Stimulated activated naive CD8-positive, alpha-beta T cell treated with anti-CD3 and anti-CD28 coated beads, Interleukin-15, amount 100 ng/mL, for 72 hours (primary cell): ENCODE measurements at regions not wholly inside any gene's neighbourhood (a gene's known extent, or its start where the extent isn't known, plus 50 kb on each side); places are given as distances from the start of the nearest gene placed in this dataset.
A peak's percentile ranks its signal among the peaks of the same experiment; 100 is the strongest.
"Not testable (repeated sequence)": the region's sequence is repeated elsewhere in the genome, so short reads cannot be mapped to it uniquely, and the experiment has no call there.

Source experiments
- ATAC-seq: fragments of 150-1000 bp; cut with Tn5 transposase; 2 replicates; pipeline ENCODE4 v1.10.0; 2021; ENCODE audit warnings: mild to moderate bottlenecking, moderate library complexity
- DNase-seq, 2 donors: peaks; one replicate each; pipeline ENCODE4 v3.0.0; 2021 to 2022
- H3K27ac Mint-ChIP-seq, 2 donors: one replicate each; pipeline ENCODE4 v1.8.0; 2022; ENCODE audit warnings: mild to moderate bottlenecking in 2 of 2, mixed read lengths in 2 of 2, moderate library complexity in 2 of 2
- H3K27me3 Mint-ChIP-seq: one replicate; pipeline ENCODE4 v1.8.0; 2022; ENCODE audit warnings: mixed read lengths
- H3K4me1 Mint-ChIP-seq: one replicate; pipeline ENCODE4 v1.8.0; 2022; ENCODE audit warnings: mild to moderate bottlenecking, mixed read lengths
- H3K4me3 Mint-ChIP-seq, 2 donors: one replicate each; pipeline ENCODE4 v1.8.0; 2022; ENCODE audit warnings: mild to moderate bottlenecking in 2 of 2, mixed read lengths in 2 of 2, moderate library complexity in 1 of 2
- H3K9me3 Mint-ChIP-seq, 2 donors: one replicate each; pipeline ENCODE4 v1.8.0; 2022; ENCODE audit warnings: mixed read lengths in 2 of 2

GRCh38 chr20:39716796-39717341 lies 754.7 kb downstream of the DHX35 start:
- Mint-ChIP-seq H3K9me3 (peaks cover 5 to 19% of the 10 kb centered on the region in 2 donors), H3K4me3 (no peak overlapping the region), H3K27ac (no peak overlapping the region), H3K4me1 (no peaks in the 10 kb centered on the region), H3K27me3 (no peaks in the 10 kb centered on the region)
- DNase-seq (no peak), ATAC-seq (no peak)

GRCh38 chr20:39713076-39713840 lies 751.1 kb downstream of the DHX35 start:
- H3K27ac Mint-ChIP-seq = no peak overlapping the region
- peaks cover 5 to 10% of the 10 kb centered on the region in 2 donors for H3K9me3 Mint-ChIP-seq
- H3K27me3 Mint-ChIP-seq = no peaks in the 10 kb centered on the region
- DNase-seq (no peak), ATAC-seq (no peak)
- no peak overlapping the region for H3K4me3 Mint-ChIP-seq
- H3K4me1 Mint-ChIP-seq = no peaks in the 10 kb centered on the region

- H3K4me1 Mint-ChIP-seq = no peaks in the 10 kb centered on the region
- H3K27me3 Mint-ChIP-seq = no peaks in the 10 kb centered on the region
- DNase-seq (no peak), ATAC-seq (no peak)
- H3K4me3 Mint-ChIP-seq = no peak overlapping the region
- H3K27ac Mint-ChIP-seq = no peak overlapping the region
- peaks cover 5% of the 10 kb centered on the region in 2 donors for H3K9me3 Mint-ChIP-seq
Observed at GRCh38 chr20:39706184-39706663, 744.1 kb downstream of the DHX35 start.

GRCh38 chr20:39705032-39705431 lies 742.9 kb downstream of the DHX35 start:
- ATAC-seq (no peak), DNase-seq (no peak)
- Mint-ChIP-seq H3K4me3 (no peak overlapping the region), H3K4me1 (no peaks in the 10 kb centered on the region), H3K27ac (no peak overlapping the region), H3K27me3 (no peaks in the 10 kb centered on the region), H3K9me3 (peaks cover 5 to 7% of the 10 kb centered on the region in 2 donors)

DNA sequence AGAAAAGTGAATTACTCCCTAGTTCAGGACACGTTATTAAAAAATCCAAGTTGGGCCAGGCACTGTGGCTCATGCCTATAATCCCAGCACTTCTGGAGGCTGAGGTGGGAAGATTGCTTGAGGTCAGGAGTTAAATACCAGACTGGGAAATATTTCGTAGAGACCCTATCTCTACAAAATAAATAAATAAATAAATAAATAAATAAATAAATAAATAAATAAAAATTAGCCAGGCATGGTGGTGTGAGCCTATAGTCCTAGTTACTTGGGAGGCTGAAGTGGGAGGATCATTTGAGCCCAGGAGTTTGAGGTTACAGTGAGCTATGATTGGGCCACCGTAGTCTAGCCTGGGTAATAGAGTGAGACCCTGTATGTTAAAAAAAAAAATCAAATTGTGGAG lies 741.2 kb downstream of the DHX35 start:
- H3K9me3 Mint-ChIP-seq, H3K27ac Mint-ChIP-seq, ATAC-seq, DNase-seq, H3K4me3 Mint-ChIP-seq, H3K4me1 Mint-ChIP-seq, H3K27me3 Mint-ChIP-seq: not testable (repeated sequence)

DNA sequence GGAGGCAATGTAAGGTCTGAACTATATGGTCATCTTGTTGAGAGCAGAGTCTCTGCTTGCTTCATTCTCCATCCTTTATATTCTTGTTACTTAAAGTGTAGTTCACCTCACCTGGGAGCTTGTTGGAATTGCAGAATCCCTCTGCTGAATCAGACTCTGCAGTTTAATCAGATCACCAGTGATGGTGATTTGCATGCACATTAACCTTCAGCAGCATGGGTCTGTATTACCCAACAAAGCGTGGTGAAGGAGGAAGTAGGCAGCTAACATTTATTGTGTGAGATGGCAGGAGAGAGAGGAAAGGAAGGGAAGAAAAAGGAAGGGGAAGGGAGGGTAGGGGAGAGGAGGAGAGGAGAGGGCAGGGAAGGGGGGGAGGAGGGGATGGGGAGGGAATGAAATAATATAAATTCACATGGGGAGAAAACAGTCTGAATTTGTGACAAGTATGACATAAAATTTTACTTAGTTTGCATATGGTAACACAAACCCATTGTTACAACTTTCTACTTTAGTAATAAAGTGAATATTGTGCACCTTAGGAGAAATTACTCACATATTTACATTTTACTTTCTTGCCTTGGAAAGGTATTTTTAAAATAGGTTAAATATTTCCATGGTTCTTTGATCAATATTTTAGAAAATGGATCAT lies 740.7 kb downstream of the DHX35 start:
- H3K27me3 Mint-ChIP-seq = no peaks in the 10 kb centered on the region
- no peak for ATAC-seq
- no peak overlapping the region for H3K27ac Mint-ChIP-seq
- DNase-seq = no peak
- H3K4me3 Mint-ChIP-seq = no peak overlapping the region
- H3K4me1 Mint-ChIP-seq = no peaks in the 10 kb centered on the region
- peaks cover 5 to 7% of the 10 kb centered on the region in 2 donors for H3K9me3 Mint-ChIP-seq

GRCh38 chr20:39700528-39700927 lies 738.4 kb downstream of the DHX35 start:
- Mint-ChIP-seq H3K4me1 (no peaks in the 10 kb centered on the region), H3K27me3 (no peaks in the 10 kb centered on the region), H3K4me3 (no peak overlapping the region), H3K27ac (no peak overlapping the region), H3K9me3 (peaks cover 5 to 7% of the 10 kb centered on the region in 2 donors)
- no peak for DNase-seq
- no peak for ATAC-seq

- Mint-ChIP-seq H3K4me3 (no peak overlapping the region), H3K27me3 (no peaks in the 10 kb centered on the region), H3K4me1 (no peaks in the 10 kb centered on the region), H3K27ac (no peak overlapping the region), H3K9me3 (peaks cover 5 to 7% of the 10 kb centered on the region in 2 donors)
- DNase-seq (no peak), ATAC-seq (no peak)
Observed at GRCh38 chr20:39699166-39699725, 737.1 kb downstream of the DHX35 start.

DNA sequence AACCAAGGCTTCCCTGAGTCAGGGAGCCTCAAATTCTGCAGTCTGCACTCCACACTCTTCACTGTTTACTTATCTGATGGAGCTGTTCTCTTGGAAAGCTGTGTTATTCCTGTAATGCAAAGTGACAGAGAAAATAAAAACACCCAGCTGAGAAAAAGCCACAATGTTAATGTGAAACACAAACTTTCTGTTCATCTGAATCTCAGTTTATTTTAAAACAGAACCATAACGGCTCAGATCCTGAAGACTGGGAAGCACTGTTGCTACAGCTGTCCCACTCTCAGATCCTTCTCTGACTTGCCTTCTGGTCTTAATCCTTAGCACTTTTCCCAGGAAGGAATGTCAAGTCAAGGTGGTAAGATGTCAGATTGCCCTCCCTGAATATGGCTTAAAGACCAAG lies 736.6 kb downstream of the DHX35 start:
- Mint-ChIP-seq H3K4me3 (no peak overlapping the region), H3K27ac (no peak overlapping the region), H3K9me3 (peaks cover 0 to 7% of the 10 kb centered on the region in 2 donors), H3K4me1 (no peaks in the 10 kb centered on the region), H3K27me3 (no peaks in the 10 kb centered on the region)
- ATAC-seq (no peak), DNase-seq (no peak)

DNA sequence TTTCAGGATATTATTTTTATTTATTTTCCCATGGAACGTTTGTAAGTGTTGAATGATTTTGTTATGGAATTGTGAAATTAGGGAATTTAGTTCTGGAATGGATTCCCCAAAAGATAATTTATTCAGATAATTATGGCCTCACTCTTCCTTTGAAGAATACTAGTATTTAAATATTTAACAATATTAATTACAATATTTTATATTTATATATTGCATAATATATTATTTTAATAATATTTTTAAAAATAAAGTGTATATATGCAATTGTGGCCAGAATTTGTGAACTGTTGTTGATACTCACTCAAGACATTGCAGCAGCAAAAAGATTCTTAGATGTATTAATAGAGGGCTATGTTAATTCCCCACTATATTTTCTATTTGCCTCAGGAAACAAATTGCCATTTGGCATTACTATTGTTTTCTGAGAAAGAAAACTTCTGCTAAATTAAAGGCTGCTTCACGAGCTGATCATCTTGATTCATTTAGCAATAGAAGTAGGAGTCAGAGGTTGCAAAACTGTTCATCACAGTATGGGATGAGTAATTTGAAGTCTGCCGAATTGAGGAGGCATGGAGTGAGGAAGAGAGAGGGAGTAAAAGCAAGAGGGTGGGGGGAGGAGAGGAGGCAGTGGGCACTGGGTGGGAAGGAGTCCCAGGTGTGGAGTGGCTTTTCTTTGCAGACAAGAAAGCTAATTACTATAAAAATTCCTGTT lies 729.2 kb downstream of the DHX35 start:
- no peak overlapping the region for H3K4me3 Mint-ChIP-seq
- no peak for DNase-seq

GRCh38 chr20:39676857-39677391 lies 714.8 kb downstream of the DHX35 start:
- no peak for ATAC-seq
- no peak for DNase-seq
- Mint-ChIP-seq H3K4me3 (no peak overlapping the region), H3K9me3 (peaks cover 0 to 9% of the 10 kb centered on the region in 2 donors), H3K27me3 (no peaks in the 10 kb centered on the region), H3K4me1 (no peaks in the 10 kb centered on the region), H3K27ac (no peak overlapping the region)

More for the DNA sequence above, 729.2 kb downstream of the DHX35 start:
- ATAC-seq = no peak
- Mint-ChIP-seq H3K27me3 (no peaks in the 10 kb centered on the region), H3K27ac (no peak overlapping the region), H3K9me3 (no peaks in the 10 kb centered on the region), H3K4me1 (no peaks in the 10 kb centered on the region)

GRCh38 chr20:39676241-39676640 lies 714.1 kb downstream of the DHX35 start:
- ATAC-seq = no peak

DNA sequence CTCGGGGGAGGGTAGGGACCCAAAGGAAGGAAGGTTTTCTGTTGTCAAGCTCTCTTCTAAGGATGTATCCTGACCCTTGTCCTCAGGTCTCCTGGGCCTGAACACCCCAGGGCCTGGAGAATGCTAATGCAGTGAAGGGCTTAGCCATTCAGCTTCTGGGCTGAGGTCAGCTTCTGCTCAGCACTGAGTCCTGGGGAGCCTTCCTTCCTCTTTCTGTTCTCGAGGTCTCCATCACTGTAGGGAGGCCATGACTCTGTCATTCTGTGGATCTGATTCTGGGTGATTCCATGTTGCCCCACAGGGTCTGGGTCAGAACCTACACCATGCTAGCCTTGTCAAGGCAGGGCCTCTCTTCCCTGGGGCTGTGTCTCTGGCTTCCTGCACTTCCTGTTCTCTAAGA lies 712.7 kb downstream of the DHX35 start:
- no peak overlapping the region for H3K27ac Mint-ChIP-seq
- no peaks in the 10 kb centered on the region for H3K4me1 Mint-ChIP-seq
- H3K9me3 Mint-ChIP-seq = peaks cover 0 to 9% of the 10 kb centered on the region in 2 donors
- no peak overlapping the region for H3K4me3 Mint-ChIP-seq
- H3K27me3 Mint-ChIP-seq = no peaks in the 10 kb centered on the region
- no peak for ATAC-seq
- DNase-seq = no peak

More at GRCh38 chr20:39676241-39676640, 714.1 kb downstream of the DHX35 start:
- no peak for DNase-seq
- no peak overlapping the region for H3K4me3 Mint-ChIP-seq
- H3K27ac Mint-ChIP-seq = no peak overlapping the region
- H3K27me3 Mint-ChIP-seq = no peaks in the 10 kb centered on the region
- no peaks in the 10 kb centered on the region for H3K4me1 Mint-ChIP-seq
- peaks cover 0 to 9% of the 10 kb centered on the region in 2 donors for H3K9me3 Mint-ChIP-seq

GRCh38 chr20:39670988-39671387 lies 708.8 kb downstream of the DHX35 start:
- Mint-ChIP-seq H3K4me3 (no peak overlapping the region), H3K9me3 (no peaks in the 10 kb centered on the region), H3K27me3 (peaks cover 6% of the 10 kb centered on the region), H3K27ac (peak overlapping the region in 1 of 2 donors; percentile 65), H3K4me1 (no peaks in the 10 kb centered on the region)
- no peak for ATAC-seq
- DNase-seq = no peak

DNA sequence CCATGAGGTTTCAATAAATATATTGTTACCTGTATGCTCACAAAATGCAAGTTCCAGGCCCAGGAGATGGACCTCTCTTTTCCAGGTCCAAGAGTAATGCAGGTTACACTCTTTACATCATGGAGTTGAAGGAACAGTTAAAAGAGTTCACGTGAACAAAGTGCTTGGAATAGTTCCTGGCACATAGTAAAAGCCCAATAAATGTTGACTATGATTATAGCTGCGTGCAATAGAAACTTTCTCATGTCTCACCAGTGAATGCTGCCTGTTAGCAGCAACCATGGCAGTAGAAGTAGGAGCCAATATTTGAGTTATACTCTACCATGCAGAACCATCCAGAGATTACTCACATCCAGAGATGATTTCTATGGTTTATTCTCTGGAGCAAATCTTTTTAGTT lies 707.5 kb downstream of the DHX35 start:
- no peak for ATAC-seq
- H3K27me3 Mint-ChIP-seq = peaks cover 13% of the 10 kb centered on the region
- DNase-seq = no peak
- H3K4me3 Mint-ChIP-seq = no peak overlapping the region
- no peak overlapping the region for H3K27ac Mint-ChIP-seq
- H3K4me1 Mint-ChIP-seq = no peaks in the 10 kb centered on the region
- no peaks in the 10 kb centered on the region for H3K9me3 Mint-ChIP-seq
